Natural killer cell treated with Interleukin-12 subunit alpha and Interleukin-12 subunit beta and Interleukin-15 and Interleukin-18, amount 100 ng/mL, for 72 hours (primary cell): ENCODE measurements at regions not wholly inside any gene's neighbourhood (a gene's known extent, or its start where the extent isn't known, plus 50 kb on each side); places are given as distances from the start of the nearest gene placed in this dataset.
A peak's percentile ranks its signal among the peaks of the same experiment; 100 is the strongest.

Source experiments
- ATAC-seq, 2 donors: fragments of 150-1000 bp; cut with Tn5 transposase in 1 of 2; sonication (Bioruptor Pico), chemical (Tn5 transposase) in 1 of 2; 2 replicates each; pipeline ENCODE4 v1.10.0; 2021
- DNase-seq: peaks from one replicate; pipeline ENCODE4 v3.0.0; 2022; ENCODE audit warnings: low spot score
- H3K27ac Mint-ChIP-seq, 2 donors: 1 replicate in 1 of 2; 2 replicates in 1 of 2; pipeline ENCODE4 v1.8.0; 2022; ENCODE audit warnings: mixed read lengths in 2 of 2, mild to moderate bottlenecking in 1 of 2, moderate library complexity in 1 of 2
- H3K27me3 Mint-ChIP-seq, 2 donors: 1 replicate in 1 of 2; 2 replicates in 1 of 2; pipeline ENCODE4 v1.8.0; 2022; ENCODE audit warnings: mixed read lengths in 2 of 2
- H3K36me3 Mint-ChIP-seq: one replicate; pipeline ENCODE4 v1.8.0; 2022; ENCODE audit warnings: mixed read lengths
- H3K4me1 Mint-ChIP-seq, 2 donors: 1 replicate in 1 of 2; 2 replicates in 1 of 2; pipeline ENCODE4 v1.8.0; 2022; ENCODE audit warnings: low read depth in 2 of 2, mixed read lengths in 2 of 2, mild to moderate bottlenecking in 1 of 2
- H3K4me3 Mint-ChIP-seq: one replicate; pipeline ENCODE4 v1.8.0; 2022; ENCODE audit warnings: mixed read lengths
- H3K9me3 Mint-ChIP-seq: 2 replicates; pipeline ENCODE4 v1.8.0; 2022; ENCODE audit warnings: mixed read lengths

DNA sequence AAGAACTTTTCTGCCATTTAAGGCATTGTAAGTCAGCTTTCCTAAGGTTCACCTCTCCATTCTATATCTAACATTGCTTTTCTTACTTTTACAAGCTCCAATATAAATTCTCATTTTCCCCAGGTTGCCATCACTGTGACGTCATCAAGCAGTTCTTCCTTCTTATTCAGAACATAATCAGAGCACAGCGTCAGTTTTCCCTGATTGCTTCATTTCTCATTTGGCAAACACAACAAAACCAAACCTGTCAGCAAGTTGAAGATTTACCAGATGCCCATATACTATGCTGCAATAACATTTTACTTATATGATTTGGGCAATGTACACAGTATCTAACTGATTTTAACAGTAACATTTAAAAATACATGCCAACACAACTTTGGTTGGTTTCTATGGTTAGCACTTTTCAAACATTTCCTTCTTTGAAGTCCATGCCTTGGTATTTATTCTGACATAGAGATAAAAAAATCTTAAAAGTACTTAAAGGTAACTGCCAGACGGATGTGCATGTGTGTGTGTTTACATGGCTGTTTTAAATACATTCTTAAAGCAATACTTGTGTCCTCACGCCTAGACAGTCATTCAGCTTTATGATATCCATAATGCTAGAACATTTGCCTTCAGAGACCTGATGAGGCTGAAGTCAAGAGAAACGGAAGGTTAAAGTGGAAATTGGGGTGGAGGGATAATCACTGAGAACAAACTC is 264.0 kb downstream of the KLF12 start:
- Mint-ChIP-seq H3K4me3 (no peak overlapping the region), H3K4me1 (peaks cover 34 to 50% of the 10 kb centered on the region in 2 donors), H3K36me3 (no peaks in the 10 kb centered on the region), H3K27me3 (no peaks in the 10 kb centered on the region), H3K27ac (peak overlapping the region in 1 of 2 donors; percentile 43), H3K9me3 (no peaks in the 10 kb centered on the region)
- DNase-seq (no peak), ATAC-seq (no peak)

DNA sequence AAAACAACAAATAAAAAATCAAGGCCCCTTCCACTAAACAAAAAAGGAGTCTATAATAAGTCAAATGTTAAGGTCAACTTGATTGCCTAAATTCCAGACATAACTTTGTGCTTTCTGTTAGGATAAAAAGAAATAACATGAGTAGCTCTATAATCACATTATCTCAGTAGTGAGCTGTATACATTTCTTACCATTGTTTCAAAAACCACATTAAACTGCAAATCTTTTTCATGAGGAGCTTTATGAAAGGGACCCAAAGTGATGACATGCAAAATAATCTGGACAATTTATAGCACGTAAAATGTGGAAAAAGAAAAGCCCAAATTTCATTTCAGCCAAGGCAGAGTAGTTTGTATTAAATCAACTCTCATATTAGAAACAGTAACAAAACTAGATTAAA is 269.2 kb downstream of the KLF12 start:
- H3K4me1 Mint-ChIP-seq = peaks cover 13 to 33% of the 10 kb centered on the region in 2 donors
- H3K27me3 Mint-ChIP-seq = no peaks in the 10 kb centered on the region
- no peak overlapping the region for H3K27ac Mint-ChIP-seq
- no peak for ATAC-seq
- DNase-seq = no peak
- no peaks in the 10 kb centered on the region for H3K9me3 Mint-ChIP-seq
- H3K4me3 Mint-ChIP-seq = no peak overlapping the region
- no peaks in the 10 kb centered on the region for H3K36me3 Mint-ChIP-seq

DNA sequence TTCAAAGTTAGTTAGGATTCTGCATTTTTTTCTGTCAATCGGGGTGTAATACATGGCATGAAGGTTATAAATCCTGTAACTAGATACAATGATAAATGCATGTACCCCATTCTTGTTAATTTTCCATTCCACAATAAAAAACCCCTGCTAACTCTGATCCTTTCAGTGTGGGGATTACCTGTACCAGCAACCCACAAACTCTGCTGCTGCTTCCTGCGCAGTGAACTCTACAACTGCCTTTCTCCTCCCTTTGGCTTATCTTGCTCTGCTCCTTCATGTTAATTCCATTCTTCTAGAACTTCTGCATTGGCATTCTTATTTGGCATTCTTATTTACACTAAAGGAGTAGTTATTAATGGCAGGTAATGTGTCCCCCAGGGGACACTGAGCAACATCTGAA is 273.1 kb downstream of the KLF12 start:
- H3K27ac Mint-ChIP-seq = no peak overlapping the region
- peaks cover 9 to 21% of the 10 kb centered on the region in 2 donors for H3K4me1 Mint-ChIP-seq
- ATAC-seq (no peak), DNase-seq (no peak)
- H3K27me3 Mint-ChIP-seq = no peaks in the 10 kb centered on the region
- no peak overlapping the region for H3K4me3 Mint-ChIP-seq
- H3K36me3 Mint-ChIP-seq = no peaks in the 10 kb centered on the region
- H3K9me3 Mint-ChIP-seq = no peaks in the 10 kb centered on the region

DNA sequence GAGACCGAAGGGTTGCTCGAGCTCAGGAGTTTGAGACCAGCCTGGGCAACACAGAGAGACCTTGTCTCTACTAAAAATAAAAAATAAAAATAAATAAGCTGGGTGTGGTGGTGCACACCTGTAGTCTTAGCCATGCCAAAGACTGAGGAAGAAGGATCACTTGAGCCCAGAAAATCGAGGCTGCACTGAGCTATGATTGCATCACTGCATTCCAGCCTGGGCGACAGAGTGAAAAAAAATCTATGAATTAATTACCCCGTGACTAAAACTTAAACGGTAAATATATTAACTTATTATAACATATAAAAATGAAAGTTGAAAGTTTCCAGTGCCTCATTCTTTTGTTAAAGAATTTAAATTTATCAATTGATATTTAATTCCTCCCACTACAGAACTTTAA is 273.7 kb downstream of the KLF12 start:
- ATAC-seq = no peak
- Mint-ChIP-seq H3K4me1 (peaks cover 7 to 17% of the 10 kb centered on the region in 2 donors), H3K27ac (no peak overlapping the region), H3K36me3 (peaks cover 4% of the 10 kb centered on the region), H3K4me3 (no peak overlapping the region), H3K9me3 (no peaks in the 10 kb centered on the region), H3K27me3 (no peaks in the 10 kb centered on the region)
- no peak for DNase-seq

DNA sequence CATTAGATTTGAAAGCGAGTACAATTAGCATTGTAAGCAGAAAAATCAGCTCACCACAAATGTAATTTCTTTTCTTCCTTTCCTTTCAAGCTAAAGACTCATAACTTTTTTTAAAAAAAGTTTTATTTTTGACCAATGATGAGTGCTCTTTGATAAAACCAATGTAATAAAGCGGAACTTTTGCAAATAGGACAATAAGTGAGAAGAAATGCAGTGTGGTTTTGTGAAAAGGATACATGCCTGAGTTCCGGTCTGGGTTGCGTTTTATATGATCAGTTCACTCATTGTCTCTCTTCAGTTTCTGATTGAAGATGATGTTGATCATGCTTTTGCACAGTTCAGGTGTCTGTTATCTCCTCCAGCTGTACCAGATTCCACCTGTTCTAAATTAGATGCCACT is 274.4 kb downstream of the KLF12 start:
- Mint-ChIP-seq H3K27me3 (no peaks in the 10 kb centered on the region), H3K27ac (no peak overlapping the region), H3K4me1 (peaks cover 7 to 12% of the 10 kb centered on the region in 2 donors), H3K4me3 (no peak overlapping the region), H3K36me3 (peaks cover 8% of the 10 kb centered on the region), H3K9me3 (no peaks in the 10 kb centered on the region)
- ATAC-seq = no peak
- no peak for DNase-seq

DNA sequence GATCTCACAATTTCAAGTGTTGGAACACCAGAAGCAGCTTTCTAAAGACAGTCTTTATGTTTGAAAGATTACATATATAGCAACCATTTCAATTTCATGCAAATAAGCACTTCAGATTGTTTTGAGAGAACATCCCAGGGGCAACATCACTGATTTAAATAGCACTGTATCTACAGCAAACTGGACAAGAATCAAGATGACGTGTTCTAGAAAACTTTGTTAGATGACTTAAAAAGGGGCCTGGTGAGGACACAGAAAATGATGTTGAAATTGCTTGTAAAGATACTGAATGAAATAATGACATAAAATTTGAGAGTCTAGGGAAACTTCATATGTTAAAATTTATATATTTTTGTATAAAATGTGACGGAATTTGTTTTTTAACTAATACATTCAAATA is 277.1 kb downstream of the KLF12 start:
- H3K27me3 Mint-ChIP-seq = no peaks in the 10 kb centered on the region
- no peak overlapping the region for H3K4me3 Mint-ChIP-seq
- no peaks in the 10 kb centered on the region for H3K9me3 Mint-ChIP-seq
- H3K36me3 Mint-ChIP-seq = peaks cover 8% of the 10 kb centered on the region
- DNase-seq (no peak), ATAC-seq (no peak)
- H3K27ac Mint-ChIP-seq = no peak overlapping the region
- peaks cover 8 to 10% of the 10 kb centered on the region in 2 donors for H3K4me1 Mint-ChIP-seq

DNA sequence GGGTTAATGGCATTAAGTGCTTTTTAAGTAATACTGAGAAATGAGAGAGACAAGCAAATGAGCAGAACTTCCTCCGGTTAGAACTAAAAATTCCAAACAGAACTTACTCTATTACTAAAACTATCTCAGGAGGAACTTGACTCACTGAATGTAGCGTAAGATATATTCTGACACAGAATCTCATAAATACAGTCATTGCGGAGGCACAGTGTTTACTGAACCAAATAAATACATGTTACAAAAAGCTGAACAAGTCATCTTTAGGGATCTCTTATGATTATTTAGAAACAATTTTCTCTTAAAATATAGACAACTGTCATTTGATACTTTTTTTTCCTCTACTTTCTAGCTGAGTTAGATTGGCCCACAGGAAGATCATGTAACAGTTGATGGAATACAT is 283.1 kb downstream of the KLF12 start:
- no peaks in the 10 kb centered on the region for H3K27me3 Mint-ChIP-seq
- ATAC-seq = no peak
- DNase-seq = no peak
- H3K4me3 Mint-ChIP-seq = no peak overlapping the region
- H3K9me3 Mint-ChIP-seq = no peaks in the 10 kb centered on the region
- no peak overlapping the region for H3K27ac Mint-ChIP-seq
- peaks cover 10% of the 10 kb centered on the region for H3K36me3 Mint-ChIP-seq
- H3K4me1 Mint-ChIP-seq = peaks cover 7 to 15% of the 10 kb centered on the region in 2 donors

DNA sequence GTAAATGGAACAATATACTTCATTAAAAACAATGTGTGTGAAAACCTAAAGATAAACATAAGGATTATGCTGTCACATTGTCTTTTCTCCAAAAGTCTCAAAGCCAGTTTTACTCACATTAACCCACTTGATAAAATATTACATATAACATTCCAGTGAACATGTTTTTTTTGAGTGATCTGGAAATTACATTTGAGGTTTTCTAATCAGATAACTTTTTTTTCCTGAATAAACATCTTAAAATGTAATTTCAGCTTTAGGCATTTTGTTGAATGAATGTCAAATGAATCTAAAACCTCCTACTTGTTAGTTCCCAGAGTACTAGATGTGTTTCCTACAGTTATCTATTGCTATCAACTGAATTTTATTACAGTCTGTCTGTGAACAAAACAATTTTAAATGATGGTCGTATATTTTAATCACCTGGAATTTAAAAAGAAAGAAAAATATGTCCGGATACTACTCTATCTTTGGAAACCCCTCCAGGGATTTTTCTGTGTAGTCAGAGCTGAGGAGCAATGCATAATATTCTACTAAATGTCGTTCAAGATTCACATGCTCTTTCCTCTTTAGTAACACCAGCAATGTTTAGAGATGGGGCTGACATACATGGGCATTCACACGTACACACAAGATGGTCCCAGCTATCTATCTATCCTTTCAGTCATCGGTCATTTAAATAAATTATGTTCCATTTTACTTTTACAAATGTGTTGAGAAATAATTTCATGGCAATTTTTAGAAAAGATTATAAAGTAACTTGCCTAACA is 283.9 kb downstream of the KLF12 start:
- no peak overlapping the region for H3K27ac Mint-ChIP-seq
- no peak overlapping the region for H3K4me3 Mint-ChIP-seq
- no peaks in the 10 kb centered on the region for H3K9me3 Mint-ChIP-seq
- DNase-seq = no peak
- H3K27me3 Mint-ChIP-seq = no peaks in the 10 kb centered on the region
- peaks cover 12 to 20% of the 10 kb centered on the region in 2 donors for H3K4me1 Mint-ChIP-seq
- H3K36me3 Mint-ChIP-seq = peaks cover 10% of the 10 kb centered on the region
- no peak for ATAC-seq

DNA sequence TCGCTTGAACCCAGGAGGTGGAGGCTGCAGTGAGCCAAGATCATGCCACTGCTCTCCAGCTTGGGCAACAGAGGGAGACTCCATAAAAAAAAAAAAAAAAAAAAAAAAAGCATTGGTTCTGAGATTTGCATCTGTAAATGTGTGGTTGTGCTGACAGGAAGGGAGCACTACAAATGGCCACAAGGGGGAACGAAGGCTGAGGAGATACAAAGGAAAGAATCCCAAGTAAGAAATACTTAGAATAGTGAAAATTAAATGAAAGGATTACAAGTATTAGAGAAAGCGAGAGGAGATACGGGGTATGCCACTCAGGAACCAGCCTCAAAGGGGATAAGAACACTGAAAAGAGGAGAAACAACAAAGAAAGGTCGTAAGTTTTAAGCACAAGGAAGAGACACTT is 284.9 kb downstream of the KLF12 start:
- no peak overlapping the region for H3K27ac Mint-ChIP-seq
- ATAC-seq (no peak), DNase-seq (no peak)
- H3K36me3 Mint-ChIP-seq = peaks cover 7% of the 10 kb centered on the region
- no peak overlapping the region for H3K4me3 Mint-ChIP-seq
- H3K27me3 Mint-ChIP-seq = no peaks in the 10 kb centered on the region
- H3K9me3 Mint-ChIP-seq = no peaks in the 10 kb centered on the region
- H3K4me1 Mint-ChIP-seq = peaks cover 12 to 20% of the 10 kb centered on the region in 2 donors

DNA sequence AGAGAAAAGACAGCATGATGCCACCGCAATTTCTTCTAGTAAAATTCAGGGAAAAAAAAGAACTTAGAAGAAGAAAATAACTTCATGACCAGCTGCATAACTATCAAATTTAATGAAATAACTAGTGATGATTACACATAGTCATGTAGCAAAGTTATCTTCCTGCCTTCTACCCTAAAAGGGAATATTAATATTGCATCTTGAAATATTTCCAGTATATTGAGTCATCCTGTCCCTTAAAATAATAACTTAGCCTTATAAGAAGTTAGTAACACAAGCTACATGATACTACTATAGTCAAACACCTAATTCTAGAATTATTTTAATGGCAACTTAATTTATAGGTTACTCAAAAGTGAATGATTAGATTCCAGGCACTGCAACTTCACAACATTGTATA is 289.2 kb downstream of the KLF12 start:
- Mint-ChIP-seq H3K27ac (no peak overlapping the region), H3K4me1 (peaks cover 24% of the 10 kb centered on the region in 2 donors), H3K9me3 (no peaks in the 10 kb centered on the region), H3K4me3 (no peak overlapping the region), H3K36me3 (peaks cover 7% of the 10 kb centered on the region), H3K27me3 (no peaks in the 10 kb centered on the region)
- DNase-seq (no peak), ATAC-seq (no peak)

DNA sequence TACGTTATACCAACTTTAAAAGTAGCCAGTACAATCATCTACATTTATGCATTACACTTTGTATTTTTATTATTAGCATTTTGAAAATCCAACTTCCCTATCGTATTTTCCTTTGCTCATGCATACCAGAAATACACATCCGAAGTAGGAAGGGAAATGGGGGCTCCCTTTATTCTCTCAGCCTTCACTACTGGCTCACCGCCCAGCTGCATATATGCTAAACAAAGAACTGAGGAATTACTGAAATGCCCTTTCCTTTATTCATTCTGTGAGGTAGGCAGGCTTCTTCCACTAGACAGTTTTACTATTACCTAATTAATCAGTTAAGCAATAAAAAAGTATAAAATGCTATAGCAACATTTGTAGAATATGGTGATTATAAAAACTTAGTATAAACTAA is 291.6 kb downstream of the KLF12 start:
- Mint-ChIP-seq H3K9me3 (no peaks in the 10 kb centered on the region), H3K27me3 (no peaks in the 10 kb centered on the region), H3K36me3 (peaks cover 7% of the 10 kb centered on the region), H3K4me1 (peaks cover 21 to 22% of the 10 kb centered on the region in 2 donors), H3K27ac (no peak overlapping the region), H3K4me3 (no peak overlapping the region)
- DNase-seq = no peak
- no peak for ATAC-seq

DNA sequence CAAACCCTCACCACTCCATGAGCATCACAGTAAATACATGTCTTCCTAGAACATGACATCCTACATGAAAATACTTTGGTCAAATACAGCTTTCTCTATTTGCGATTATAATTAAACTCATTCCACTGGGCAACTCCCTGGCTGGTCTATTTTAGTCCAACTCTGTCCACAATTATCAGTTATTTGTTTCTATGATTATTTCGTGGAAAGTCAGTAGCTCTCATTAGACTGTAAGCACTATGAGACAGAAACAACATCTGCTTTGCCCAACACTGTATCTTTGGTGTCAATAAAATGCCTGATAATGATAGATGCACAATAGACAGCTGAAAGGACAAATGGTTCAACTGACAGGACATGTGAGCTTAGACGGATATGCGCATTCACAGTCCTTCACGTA is 292.0 kb downstream of the KLF12 start:
- Mint-ChIP-seq H3K27me3 (no peaks in the 10 kb centered on the region), H3K27ac (no peak overlapping the region), H3K9me3 (no peaks in the 10 kb centered on the region), H3K4me3 (no peak overlapping the region), H3K4me1 (peaks cover 21 to 22% of the 10 kb centered on the region in 2 donors), H3K36me3 (peaks cover 7% of the 10 kb centered on the region)
- ATAC-seq (no peak), DNase-seq (no peak)

DNA sequence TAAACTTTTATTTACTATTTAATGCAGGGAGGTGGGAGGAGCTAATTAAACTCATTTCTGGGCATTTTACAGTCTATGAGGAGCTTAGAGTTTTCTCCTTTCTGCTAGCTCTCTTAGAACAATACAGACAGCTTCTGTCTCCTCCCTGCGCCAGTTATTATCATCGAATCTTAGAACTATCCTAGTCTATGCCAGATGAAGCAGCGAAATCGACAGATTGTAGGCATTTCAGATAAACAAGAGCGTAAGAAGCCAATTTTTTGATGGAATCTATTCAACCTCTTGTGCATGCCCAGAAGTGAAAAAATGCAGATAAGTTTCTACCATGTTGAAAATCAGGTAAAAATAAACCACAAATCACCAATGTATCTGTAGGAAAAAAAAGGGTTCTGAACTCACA is 297.1 kb downstream of the KLF12 start:
- no peak for DNase-seq
- Mint-ChIP-seq H3K27ac (no peak overlapping the region), H3K4me1 (peaks cover 19% of the 10 kb centered on the region in 2 donors), H3K36me3 (no peaks in the 10 kb centered on the region), H3K9me3 (no peaks in the 10 kb centered on the region), H3K4me3 (no peak overlapping the region), H3K27me3 (no peaks in the 10 kb centered on the region)
- ATAC-seq = no peak

DNA sequence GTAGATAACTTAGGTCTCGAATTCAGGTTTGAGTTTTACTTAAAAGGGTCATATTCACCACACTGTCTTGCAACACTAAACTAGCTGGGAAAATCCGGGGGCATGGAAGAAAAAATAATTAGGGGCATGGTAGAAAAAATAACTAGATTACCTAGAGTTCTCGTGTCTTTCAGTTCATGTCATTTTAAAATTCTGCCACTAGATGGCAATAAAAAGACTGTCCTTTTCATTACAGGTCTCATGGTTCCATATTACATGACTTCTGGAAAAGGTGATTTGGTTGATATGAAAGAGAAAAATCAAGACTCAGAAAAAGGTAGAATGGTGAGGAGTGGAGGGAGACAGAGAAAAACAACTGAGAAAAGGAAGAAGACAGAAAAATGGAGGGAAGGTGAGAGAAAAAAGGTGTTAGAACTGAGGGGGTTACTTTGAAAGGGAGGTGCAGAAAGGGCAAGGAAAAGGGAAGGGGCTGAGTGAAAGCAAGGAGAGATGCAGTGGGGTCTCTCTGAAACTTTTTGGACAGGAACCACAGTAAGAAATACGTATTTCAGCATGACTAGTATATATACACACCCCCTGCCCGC is 299.0 kb downstream of the KLF12 start:
- Mint-ChIP-seq H3K36me3 (no peaks in the 10 kb centered on the region), H3K27ac (no peak overlapping the region), H3K27me3 (no peaks in the 10 kb centered on the region), H3K4me1 (peaks cover 12 to 15% of the 10 kb centered on the region in 2 donors), H3K4me3 (no peak overlapping the region), H3K9me3 (no peaks in the 10 kb centered on the region)
- DNase-seq (no peak), ATAC-seq (no peak)
